WTC11 (cell line): ENCODE measurements at regions not wholly inside any gene's neighbourhood (a gene's known extent, or its start where the extent isn't known, plus 50 kb on each side); places are given as distances from the start of the nearest gene placed in this dataset.
A peak's percentile ranks its signal among the peaks of the same experiment; 100 is the strongest.
"Not testable (repeated sequence)": the region's sequence is repeated elsewhere in the genome, so short reads cannot be mapped to it uniquely, and the experiment has no call there.

Experiments used
- ATAC-seq: fragments of 200-7000 bp; cut with Tn5 transposase; 2 replicates; pipeline ENCODE4 v1.10.0; 2021; ENCODE audit warnings: mild to moderate bottlenecking, moderate library complexity
- CTCF ChIA-PET: fragments of 300-600 bp; sonication (Branson Sonifier 250); formaldehyde crosslinking; loops from one replicate; lab custom pipeline; 2021; ENCODE audit warnings: antibody characterized with exemption; lab: Charles Lee
- POLR2A ChIA-PET: fragments of 350-600 bp; sonication (Branson Sonifier 250); formaldehyde crosslinking; loops from one replicate; lab custom pipeline; 2021; ENCODE audit warnings: antibody characterized with exemption; lab: Charles Lee
- DNase-seq: peaks from one replicate; pipeline ENCODE4 v3.0.0; 2021; ENCODE audit warnings: low spot score
- H3K27ac Mint-ChIP-seq: 2 replicates; pipeline ENCODE4 v1.8.0; 2021; ENCODE audit warnings: mixed read lengths
- H3K27me3 Mint-ChIP-seq: 2 replicates; pipeline ENCODE4 v1.8.0; 2021; ENCODE audit warnings: low read depth, mild to moderate bottlenecking, moderate library complexity, mixed read lengths
- H3K36me3 Mint-ChIP-seq: 2 replicates; pipeline ENCODE4 v1.8.0; 2021; ENCODE audit warnings: mixed read lengths
- H3K4me1 Mint-ChIP-seq: 2 replicates; pipeline ENCODE4 v1.8.0; 2022; ENCODE audit warnings: mixed read lengths
- H3K4me3 Mint-ChIP-seq: 2 replicates; pipeline ENCODE4 v1.8.0; 2021; ENCODE audit warnings: mild to moderate bottlenecking, moderate library complexity, mixed read lengths
- H3K9me3 Mint-ChIP-seq: 2 replicates; pipeline ENCODE4 v1.8.0; 2021; ENCODE audit warnings: mixed read lengths
- CBFB ChIP-seq: sonication (generic); formaldehyde crosslinking; IDR thresholded peaks from 2 replicates; pipeline ENCODE4 v1.8.1; 2022; ENCODE audit warnings: mild to moderate bottlenecking, low read depth, missing genetic modification reagents
- CREM ChIP-seq: sonication (generic); formaldehyde crosslinking; IDR thresholded peaks from 2 replicates; pipeline ENCODE4 v1.8.1; 2022; ENCODE audit warnings: mild to moderate bottlenecking, missing genetic modification reagents, moderate library complexity
- ESRRA ChIP-seq: sonication (generic); formaldehyde crosslinking; IDR thresholded peaks from 2 replicates; pipeline ENCODE4 v1.8.1; 2022; ENCODE audit warnings: mild to moderate bottlenecking, missing genetic modification reagents, borderline replicate concordance
- FOXK1 ChIP-seq: sonication (generic); formaldehyde crosslinking; IDR thresholded peaks from 2 replicates; pipeline ENCODE4 v1.8.0; 2022; ENCODE audit warnings: mild to moderate bottlenecking, moderate library complexity, missing genetic modification reagents
- FOXP1 ChIP-seq: sonication (generic); formaldehyde crosslinking; IDR thresholded peaks from 2 replicates; pipeline ENCODE4 v1.8.0; 2022; ENCODE audit warnings: missing genetic modification reagents, mild to moderate bottlenecking, moderate library complexity, borderline replicate concordance
- GABPB1 ChIP-seq: sonication (generic); formaldehyde crosslinking; IDR thresholded peaks from 2 replicates; pipeline ENCODE4 v1.8.1; 2023; ENCODE audit warnings: mild to moderate bottlenecking, missing genetic modification reagents
- GRHL2 ChIP-seq: fragments of 250-450 bp; sonication (Bioruptor Pico); IDR thresholded peaks from 2 replicates; pipeline ENCODE4 v1.8.0; 2022; ENCODE audit warnings: mild to moderate bottlenecking, moderate library complexity; ENCODE audit not compliant: insufficient replicate concordance, severe bottlenecking
- JUN ChIP-seq: sonication (generic); formaldehyde crosslinking; IDR thresholded peaks from 2 replicates; pipeline ENCODE4 v1.8.0; 2023; ENCODE audit warnings: mild to moderate bottlenecking, missing genetic modification reagents
- KAT7 ChIP-seq: sonication (generic); formaldehyde crosslinking; IDR thresholded peaks from 2 replicates; pipeline ENCODE4 v1.8.1; 2023; ENCODE audit warnings: missing genetic modification reagents, mild to moderate bottlenecking, borderline replicate concordance
- MXD4 ChIP-seq: fragments of 250-450 bp; sonication (Bioruptor Pico); IDR thresholded peaks from 2 replicates; pipeline ENCODE4 v1.8.0; 2021; ENCODE audit warnings: mild to moderate bottlenecking, moderate library complexity, borderline replicate concordance
- NR2C2 ChIP-seq: sonication (generic); formaldehyde crosslinking; IDR thresholded peaks from 2 replicates; pipeline ENCODE4 v1.8.0; 2022; ENCODE audit warnings: mild to moderate bottlenecking, missing genetic modification reagents
- RORB ChIP-seq: fragments of 250-450 bp; sonication (Bioruptor Pico); IDR thresholded peaks from 2 replicates; pipeline ENCODE4 v1.9.0; 2021; ENCODE audit warnings: mild to moderate bottlenecking
- SMAD3 ChIP-seq: sonication (generic); formaldehyde crosslinking; IDR thresholded peaks from 2 replicates; pipeline ENCODE4 v1.8.0; 2022; ENCODE audit warnings: missing genetic modification reagents, mild to moderate bottlenecking, borderline replicate concordance
- TP53 ChIP-seq: sonication (generic); formaldehyde crosslinking; IDR thresholded peaks from 2 replicates; pipeline ENCODE4 v1.8.1; 2023; ENCODE audit warnings: mild to moderate bottlenecking, missing genetic modification reagents
- ZNF232 ChIP-seq: sonication (generic); formaldehyde crosslinking; IDR thresholded peaks from 2 replicates; pipeline ENCODE4 v1.8.0; 2022; ENCODE audit warnings: mild to moderate bottlenecking, missing genetic modification reagents
- TF ChIP-seq, protein P1 (sequence below): fragments of 250-450 bp; sonication (Bioruptor Pico); IDR thresholded peaks from 2 replicates; pipeline ENCODE4 v1.9.0; 2021; ENCODE audit warnings: moderate library complexity, mild to moderate bottlenecking, inconsistent platforms, borderline replicate concordance
- TF ChIP-seq, protein P2 (sequence below): sonication (generic); formaldehyde crosslinking; conservative IDR thresholded peaks from 2 replicates; pipeline ENCODE4 v1.8.1; 2022; ENCODE audit warnings: mild to moderate bottlenecking, missing genetic modification reagents
- TF ChIP-seq, protein P3 (sequence below): fragments of 200-600 bp; IDR thresholded peaks from 2 replicates; pipeline ENCODE4 v1.8.0; 2022; ENCODE audit warnings: antibody characterized with exemption
- TF ChIP-seq, protein P4 (sequence below): fragments of 250-450 bp; sonication (Bioruptor Pico); conservative IDR thresholded peaks from 2 replicates; pipeline ENCODE4 v1.9.0; 2021; ENCODE audit warnings: mild to moderate bottlenecking
- TF ChIP-seq, protein P5 (sequence below): sonication (generic); formaldehyde crosslinking; IDR thresholded peaks from 2 replicates; pipeline ENCODE4 v1.8.0; 2022; ENCODE audit warnings: mild to moderate bottlenecking, missing genetic modification reagents

DNA sequence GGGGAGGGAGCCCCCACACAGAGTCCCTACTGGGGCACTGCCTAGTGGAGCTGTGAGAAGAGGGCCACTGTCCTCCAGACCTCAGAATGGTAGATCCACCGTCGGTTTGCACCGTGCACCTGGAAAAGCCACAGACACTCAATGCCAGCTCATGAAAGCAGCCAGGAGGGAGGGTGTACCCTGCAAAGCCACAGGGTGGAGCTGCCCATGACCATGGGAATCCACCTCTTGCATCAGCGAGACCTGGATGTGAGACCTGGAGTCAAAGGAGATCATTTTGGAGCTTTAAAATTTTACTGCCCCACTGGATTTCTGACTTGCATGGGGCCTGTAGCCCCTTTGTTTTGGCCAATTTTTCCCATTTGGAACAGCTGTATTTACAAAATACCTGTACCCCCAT lies 188.1 kb upstream of the IRX4 start:
- H3K4me3 Mint-ChIP-seq, POLR2A ChIA-PET, H3K36me3 Mint-ChIP-seq, H3K27ac Mint-ChIP-seq, ATAC-seq, DNase-seq, H3K9me3 Mint-ChIP-seq, H3K27me3 Mint-ChIP-seq: not testable (repeated sequence)
- CTCF ChIA-PET = interaction anchor here (0.9 kb wide), 1 partner anchor 21 kb away, joined by 3 read pairs; no protein-coding TSS in a partner anchor
- peak; percentile 34; the same call in 1 of the 2 replicates for TF ChIP-seq GABPB1 (CRISPR knock-in tag)
- peaks cover 23% of the 10 kb centered on the region for H3K4me1 Mint-ChIP-seq

DNA sequence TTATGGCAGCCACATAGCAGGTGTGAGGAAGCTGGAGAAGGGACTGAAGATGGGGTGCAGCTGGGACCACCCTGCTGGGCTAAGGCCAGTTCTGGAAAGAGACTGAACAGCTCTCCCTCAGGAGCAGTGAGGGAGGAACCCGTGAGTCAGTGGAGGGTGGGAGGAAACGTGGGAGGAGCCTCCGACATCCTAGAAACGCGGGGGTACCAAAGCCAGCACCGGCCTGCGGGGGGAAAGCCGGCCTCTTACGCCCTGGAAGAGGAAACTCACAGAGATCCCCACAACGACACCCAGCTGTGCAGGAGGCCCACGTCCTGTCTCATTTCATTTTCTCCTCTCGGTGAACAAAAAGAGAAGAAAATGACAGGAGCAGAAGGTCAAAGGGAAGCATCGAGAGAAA lies 185.8 kb upstream of the IRX4 start:
- TF ChIP-seq GRHL2 (CRISPR knock-in tag) = no peak
- Mint-ChIP-seq H3K27me3 (peaks cover 7% of the 10 kb centered on the region; the same call in 1 of the 2 replicates), H3K27ac (no peak overlapping the region), H3K9me3 (peaks cover 11% of the 10 kb centered on the region; the same call in 1 of the 2 replicates), H3K4me1 (peaks cover 23% of the 10 kb centered on the region), H3K4me3 (no peak overlapping the region), H3K36me3 (no peaks in the 10 kb centered on the region)
- ChIA-PET CTCF (interaction anchor here (1.3 kb wide), 1 partner anchor 30 kb away, joined by 3 read pairs; no protein-coding TSS in a partner anchor), POLR2A (no interaction called here)
- DNase-seq (no peak), ATAC-seq (peak; percentile 81)

DNA sequence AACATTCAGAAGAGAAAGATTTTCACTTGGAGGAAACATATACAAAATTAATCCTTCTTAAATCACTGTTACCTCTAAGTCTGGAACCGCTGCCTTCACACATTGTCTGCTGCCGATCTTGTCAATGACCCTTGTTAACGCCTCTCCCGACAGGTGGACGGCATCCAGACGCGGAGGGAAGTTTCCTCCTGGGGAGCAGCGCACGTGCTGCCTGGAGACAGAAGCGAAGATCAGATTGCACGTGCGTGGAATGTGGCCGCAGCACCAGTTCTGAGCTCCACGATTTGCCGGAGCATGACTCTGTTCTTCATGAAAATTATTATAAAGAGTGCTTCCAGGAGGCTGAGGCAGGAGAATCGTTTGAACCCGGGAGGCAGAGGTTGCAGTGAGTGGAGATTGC lies 183.6 kb upstream of the IRX4 start:
- ATAC-seq (no peak), DNase-seq (no peak)
- CTCF ChIA-PET = no interaction called here
- no peaks in the 10 kb centered on the region for H3K36me3 Mint-ChIP-seq
- TF ChIP-seq CBFB (CRISPR knock-in tag) (no peak), RORB (no peak), SMAD3 (CRISPR knock-in tag) (no peak), ESRRA (CRISPR knock-in tag) (no peak), ZNF232 (CRISPR knock-in tag) (no peak), CREM (no peak), MXD4 (no peak)
- TF ChIP-seq, protein P1, sequence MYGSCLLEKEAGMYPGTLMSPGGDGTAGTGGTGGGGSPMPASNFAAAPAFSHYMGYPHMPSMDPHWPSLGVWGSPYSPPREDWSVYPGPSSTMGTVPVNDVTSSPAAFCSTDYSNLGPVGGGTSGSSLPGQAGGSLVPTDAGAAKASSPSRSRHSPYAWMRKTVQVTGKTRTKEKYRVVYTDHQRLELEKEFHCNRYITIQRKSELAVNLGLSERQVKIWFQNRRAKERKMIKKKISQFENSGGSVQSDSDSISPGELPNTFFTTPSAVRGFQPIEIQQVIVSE (CRISPR knock-in tag) = no peak
- TF ChIP-seq, protein P2, sequence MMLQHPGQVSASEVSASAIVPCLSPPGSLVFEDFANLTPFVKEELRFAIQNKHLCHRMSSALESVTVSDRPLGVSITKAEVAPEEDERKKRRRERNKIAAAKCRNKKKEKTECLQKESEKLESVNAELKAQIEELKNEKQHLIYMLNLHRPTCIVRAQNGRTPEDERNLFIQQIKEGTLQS = no peak
- TF ChIP-seq, protein P3, sequence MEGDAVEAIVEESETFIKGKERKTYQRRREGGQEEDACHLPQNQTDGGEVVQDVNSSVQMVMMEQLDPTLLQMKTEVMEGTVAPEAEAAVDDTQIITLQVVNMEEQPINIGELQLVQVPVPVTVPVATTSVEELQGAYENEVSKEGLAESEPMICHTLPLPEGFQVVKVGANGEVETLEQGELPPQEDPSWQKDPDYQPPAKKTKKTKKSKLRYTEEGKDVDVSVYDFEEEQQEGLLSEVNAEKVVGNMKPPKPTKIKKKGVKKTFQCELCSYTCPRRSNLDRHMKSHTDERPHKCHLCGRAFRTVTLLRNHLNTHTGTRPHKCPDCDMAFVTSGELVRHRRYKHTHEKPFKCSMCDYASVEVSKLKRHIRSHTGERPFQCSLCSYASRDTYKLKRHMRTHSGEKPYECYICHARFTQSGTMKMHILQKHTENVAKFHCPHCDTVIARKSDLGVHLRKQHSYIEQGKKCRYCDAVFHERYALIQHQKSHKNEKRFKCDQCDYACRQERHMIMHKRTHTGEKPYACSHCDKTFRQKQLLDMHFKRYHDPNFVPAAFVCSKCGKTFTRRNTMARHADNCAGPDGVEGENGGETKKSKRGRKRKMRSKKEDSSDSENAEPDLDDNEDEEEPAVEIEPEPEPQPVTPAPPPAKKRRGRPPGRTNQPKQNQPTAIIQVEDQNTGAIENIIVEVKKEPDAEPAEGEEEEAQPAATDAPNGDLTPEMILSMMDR = no peak
- H3K27ac Mint-ChIP-seq = no peak overlapping the region
- peaks cover 7% of the 10 kb centered on the region; the same call in 1 of the 2 replicates for H3K27me3 Mint-ChIP-seq
- peaks cover 15% of the 10 kb centered on the region; the same call in 1 of the 2 replicates for H3K9me3 Mint-ChIP-seq
- H3K4me1 Mint-ChIP-seq = peaks cover 23% of the 10 kb centered on the region
- POLR2A ChIA-PET = no interaction called here
- no peak overlapping the region for H3K4me3 Mint-ChIP-seq

DNA sequence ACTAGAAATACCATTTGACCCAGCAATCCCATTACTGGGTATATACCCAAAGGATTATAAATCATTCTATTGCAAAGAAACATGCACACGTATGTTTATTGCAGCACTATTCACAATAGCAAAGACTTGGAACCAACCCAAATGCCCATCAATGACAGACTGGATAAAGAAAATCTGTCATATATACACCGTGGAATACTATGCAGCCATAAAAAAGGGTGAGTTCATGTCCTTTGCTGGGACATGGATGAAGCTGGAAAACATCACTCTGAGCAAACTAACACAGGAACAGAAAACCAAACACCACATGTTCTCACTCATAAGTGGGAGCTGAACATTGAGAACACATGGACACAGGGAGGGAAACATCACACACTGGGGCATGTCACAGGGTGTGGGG lies 180.7 kb upstream of the IRX4 start:
- Mint-ChIP-seq H3K9me3 (peaks cover 11% of the 10 kb centered on the region; the same call in 1 of the 2 replicates), H3K4me1 (peaks cover 19% of the 10 kb centered on the region)
- H3K27me3 Mint-ChIP-seq, ATAC-seq, DNase-seq, POLR2A ChIA-PET, H3K27ac Mint-ChIP-seq, H3K4me3 Mint-ChIP-seq, CTCF ChIA-PET, H3K36me3 Mint-ChIP-seq: not testable (repeated sequence)

DNA sequence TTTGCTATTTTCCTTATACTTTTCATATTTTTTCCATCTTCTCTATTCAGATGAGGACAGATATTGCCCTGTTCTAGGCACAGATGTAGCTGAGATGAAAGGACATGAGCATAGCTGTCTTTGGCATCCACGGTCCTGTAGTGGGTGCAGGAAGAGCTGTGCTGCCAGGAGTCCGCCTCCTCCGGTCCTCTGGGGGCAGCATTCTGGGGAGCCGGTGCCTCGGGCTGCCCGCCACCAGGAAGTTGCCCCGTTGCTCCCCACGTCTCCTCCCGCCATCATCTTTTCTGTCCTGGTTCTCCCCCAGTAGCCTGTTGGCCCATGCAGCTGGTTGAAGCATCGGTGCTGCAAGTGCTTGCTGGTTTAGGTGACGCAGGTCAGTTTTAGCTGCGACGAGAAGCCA lies 170.0 kb upstream of the IRX4 start:
- Mint-ChIP-seq H3K27ac (no peak overlapping the region), H3K4me3 (no peak overlapping the region), H3K27me3 (peaks cover 4% of the 10 kb centered on the region), H3K36me3 (peaks cover 11% of the 10 kb centered on the region), H3K4me1 (peaks cover 6% of the 10 kb centered on the region), H3K9me3 (peaks cover 34% of the 10 kb centered on the region)
- DNase-seq (no peak), ATAC-seq (no peak; the same call in 1 of the 2 replicates)
- TF ChIP-seq, protein P4, sequence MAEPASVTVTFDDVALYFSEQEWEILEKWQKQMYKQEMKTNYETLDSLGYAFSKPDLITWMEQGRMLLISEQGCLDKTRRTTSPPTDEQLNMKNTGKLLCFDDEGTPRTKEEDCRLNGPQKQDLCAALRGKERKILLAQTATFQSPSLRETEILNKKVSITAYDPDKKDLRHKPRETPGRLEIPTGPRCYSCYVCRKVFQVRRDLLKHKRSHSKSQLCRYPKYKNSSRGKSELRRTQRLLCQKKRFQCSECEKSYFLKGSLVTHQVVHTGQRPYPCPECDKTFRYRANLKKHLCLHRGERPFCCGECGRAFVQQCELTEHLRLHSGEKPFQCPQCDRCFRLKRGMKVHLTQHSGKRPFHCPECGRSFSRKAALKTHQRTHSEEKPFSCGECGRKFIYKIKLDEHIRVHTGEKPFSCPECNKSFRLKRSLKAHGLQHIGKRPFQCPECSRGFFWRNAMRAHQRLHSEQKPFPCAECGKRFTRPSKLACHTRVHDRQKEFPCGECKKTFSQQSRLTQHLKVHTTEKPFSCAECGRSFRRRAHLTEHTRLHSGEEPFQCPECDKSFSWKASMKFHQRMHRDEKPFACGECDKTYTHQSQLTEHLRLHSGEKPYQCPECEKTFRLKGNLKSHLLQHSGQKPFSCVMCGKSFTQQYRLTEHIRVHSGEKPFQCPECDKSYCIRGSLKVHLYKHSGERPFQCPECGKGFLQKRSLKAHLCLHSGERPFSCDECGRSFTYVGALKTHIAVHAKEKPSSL (CRISPR knock-in tag) = no peak
- TF ChIP-seq FOXP1 (CRISPR knock-in tag) (no peak), JUN (CRISPR knock-in tag) (no peak), TP53 (CRISPR knock-in tag) (no peak), FOXK1 (CRISPR knock-in tag) (no peak), NR2C2 (no peak), KAT7 (CRISPR knock-in tag) (no peak)
- TF ChIP-seq, protein P5, sequence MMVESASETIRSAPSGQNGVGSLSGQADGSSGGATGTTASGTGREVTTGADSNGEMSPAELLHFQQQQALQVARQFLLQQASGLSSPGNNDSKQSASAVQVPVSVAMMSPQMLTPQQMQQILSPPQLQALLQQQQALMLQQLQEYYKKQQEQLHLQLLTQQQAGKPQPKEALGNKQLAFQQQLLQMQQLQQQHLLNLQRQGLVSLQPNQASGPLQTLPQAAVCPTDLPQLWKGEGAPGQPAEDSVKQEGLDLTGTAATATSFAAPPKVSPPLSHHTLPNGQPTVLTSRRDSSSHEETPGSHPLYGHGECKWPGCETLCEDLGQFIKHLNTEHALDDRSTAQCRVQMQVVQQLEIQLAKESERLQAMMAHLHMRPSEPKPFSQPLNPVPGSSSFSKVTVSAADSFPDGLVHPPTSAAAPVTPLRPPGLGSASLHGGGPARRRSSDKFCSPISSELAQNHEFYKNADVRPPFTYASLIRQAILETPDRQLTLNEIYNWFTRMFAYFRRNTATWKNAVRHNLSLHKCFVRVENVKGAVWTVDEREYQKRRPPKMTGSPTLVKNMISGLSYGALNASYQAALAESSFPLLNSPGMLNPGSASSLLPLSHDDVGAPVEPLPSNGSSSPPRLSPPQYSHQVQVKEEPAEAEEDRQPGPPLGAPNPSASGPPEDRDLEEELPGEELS (CRISPR knock-in tag) = no peak
- ChIA-PET POLR2A (no interaction called here), CTCF (interaction anchor here (0.6 to 0.8 kb wide), 2 partner anchors 14 to 16 kb away, joined by 4 to 5 read pairs; no protein-coding TSS in a partner anchor)
